ENCODE measurements at regions not wholly inside any gene's neighbourhood (a gene's known extent, or its start where the extent isn't known, plus 50 kb on each side); places are given as distances from the start of the nearest gene placed in this dataset.

DNA sequence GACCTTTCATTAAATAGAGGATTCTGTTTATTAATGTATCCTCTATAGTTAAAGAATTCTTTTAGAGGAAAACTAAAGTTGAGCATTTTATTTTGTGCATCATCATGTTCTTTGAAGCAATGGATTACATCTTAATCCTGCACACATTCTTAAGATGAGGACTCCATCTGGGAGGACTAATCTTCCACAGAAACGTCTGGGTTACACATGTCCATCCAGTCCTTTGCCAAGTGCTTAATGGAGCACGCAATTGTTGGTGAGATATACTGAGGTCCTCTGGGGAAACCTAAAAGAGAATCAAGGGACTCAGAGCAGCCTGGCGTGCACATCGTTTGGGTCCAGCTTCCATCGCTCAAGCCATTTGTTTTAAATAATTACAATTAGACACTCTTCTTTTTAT is 115.1 kb upstream of the SFRP2 start:
- H3K4me1 ChIP-seq (ENCODE audit: control insufficient read depth in 1 of 2, insufficient read depth in 1 of 2, low read depth in 1 of 2, low read length in 1 of 2), result no peaks in the 10 kb centered on the region
- no peaks in the 10 kb centered on the region for H3K36me3 ChIP-seq
- H3K4me3 ChIP-seq (ENCODE audit: low read depth in 1 of 2, low read length in 1 of 2), result no peak overlapping the region
- H3K27me3 ChIP-seq, result peaks cover 24% of the 10 kb centered on the region
- H3K9me3 ChIP-seq, result no peaks in the 10 kb centered on the region
- TF ChIP-seq, protein P1, sequence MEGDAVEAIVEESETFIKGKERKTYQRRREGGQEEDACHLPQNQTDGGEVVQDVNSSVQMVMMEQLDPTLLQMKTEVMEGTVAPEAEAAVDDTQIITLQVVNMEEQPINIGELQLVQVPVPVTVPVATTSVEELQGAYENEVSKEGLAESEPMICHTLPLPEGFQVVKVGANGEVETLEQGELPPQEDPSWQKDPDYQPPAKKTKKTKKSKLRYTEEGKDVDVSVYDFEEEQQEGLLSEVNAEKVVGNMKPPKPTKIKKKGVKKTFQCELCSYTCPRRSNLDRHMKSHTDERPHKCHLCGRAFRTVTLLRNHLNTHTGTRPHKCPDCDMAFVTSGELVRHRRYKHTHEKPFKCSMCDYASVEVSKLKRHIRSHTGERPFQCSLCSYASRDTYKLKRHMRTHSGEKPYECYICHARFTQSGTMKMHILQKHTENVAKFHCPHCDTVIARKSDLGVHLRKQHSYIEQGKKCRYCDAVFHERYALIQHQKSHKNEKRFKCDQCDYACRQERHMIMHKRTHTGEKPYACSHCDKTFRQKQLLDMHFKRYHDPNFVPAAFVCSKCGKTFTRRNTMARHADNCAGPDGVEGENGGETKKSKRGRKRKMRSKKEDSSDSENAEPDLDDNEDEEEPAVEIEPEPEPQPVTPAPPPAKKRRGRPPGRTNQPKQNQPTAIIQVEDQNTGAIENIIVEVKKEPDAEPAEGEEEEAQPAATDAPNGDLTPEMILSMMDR (IDR thresholded peaks at IDR 0.05), result no peak
- no peak overlapping the region for H3K27ac ChIP-seq

DNA sequence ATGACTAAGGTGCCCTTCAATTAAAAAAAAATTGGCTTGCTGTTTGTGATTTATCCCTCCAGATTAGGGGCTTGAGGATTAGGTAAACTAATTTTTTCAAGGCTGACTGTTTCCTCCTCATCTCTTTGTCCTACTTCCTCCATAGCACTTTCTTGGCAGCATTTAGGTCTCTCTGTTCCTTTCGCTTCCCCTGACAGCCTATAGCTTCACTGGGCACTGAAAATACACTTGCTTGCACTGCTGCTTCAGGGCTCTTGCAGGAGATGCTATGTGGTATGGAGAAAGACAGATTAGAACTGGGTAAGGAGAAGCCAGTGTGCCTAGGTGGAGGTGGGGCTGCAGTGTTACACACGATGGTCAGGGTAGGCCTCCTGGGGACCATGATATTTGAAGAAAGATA is 112.3 kb upstream of the SFRP2 start:
- Histone ChIP-seq H3K27me3 (peaks cover 20% of the 10 kb centered on the region), H3K9me3 (no peaks in the 10 kb centered on the region), H3K27ac (no peak overlapping the region), H3K4me1 (ENCODE audit: control insufficient read depth in 1 of 2, insufficient read depth in 1 of 2, low read depth in 1 of 2, low read length in 1 of 2) (no peaks in the 10 kb centered on the region), H3K36me3 (no peaks in the 10 kb centered on the region), H3K4me3 (ENCODE audit: low read depth in 1 of 2, low read length in 1 of 2) (no peak overlapping the region)
- TF ChIP-seq, protein P1 (IDR thresholded peaks at IDR 0.05), result no peak

DNA sequence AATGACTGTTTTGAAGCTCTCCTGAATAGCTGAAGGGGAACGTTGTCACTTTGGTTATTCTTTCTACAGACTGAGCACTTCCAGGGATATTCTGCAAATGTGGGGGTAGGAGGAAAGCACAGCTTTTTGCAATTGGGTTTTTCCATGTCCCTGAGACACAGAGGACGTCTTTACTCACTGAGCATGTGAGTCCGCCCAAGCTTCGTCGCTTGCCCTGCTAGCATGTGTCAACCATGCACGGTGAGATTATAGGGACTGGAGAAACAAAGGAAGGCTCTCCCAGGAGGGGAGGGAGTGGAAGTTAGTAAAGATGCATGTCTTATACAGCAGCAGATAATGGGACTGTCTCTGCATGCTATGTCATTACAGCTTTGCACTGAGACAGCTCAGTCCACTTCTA is 111.5 kb upstream of the SFRP2 start:
- Histone ChIP-seq H3K27me3 (peaks cover 18% of the 10 kb centered on the region), H3K36me3 (no peaks in the 10 kb centered on the region), H3K4me3 (ENCODE audit: low read depth in 1 of 2, low read length in 1 of 2) (no peak overlapping the region), H3K9me3 (no peaks in the 10 kb centered on the region), H3K4me1 (ENCODE audit: control insufficient read depth in 1 of 2, insufficient read depth in 1 of 2, low read depth in 1 of 2, low read length in 1 of 2) (no peaks in the 10 kb centered on the region), H3K27ac (no peak overlapping the region)
- TF ChIP-seq, protein P1 (IDR thresholded peaks at IDR 0.05), result no peak

DNA sequence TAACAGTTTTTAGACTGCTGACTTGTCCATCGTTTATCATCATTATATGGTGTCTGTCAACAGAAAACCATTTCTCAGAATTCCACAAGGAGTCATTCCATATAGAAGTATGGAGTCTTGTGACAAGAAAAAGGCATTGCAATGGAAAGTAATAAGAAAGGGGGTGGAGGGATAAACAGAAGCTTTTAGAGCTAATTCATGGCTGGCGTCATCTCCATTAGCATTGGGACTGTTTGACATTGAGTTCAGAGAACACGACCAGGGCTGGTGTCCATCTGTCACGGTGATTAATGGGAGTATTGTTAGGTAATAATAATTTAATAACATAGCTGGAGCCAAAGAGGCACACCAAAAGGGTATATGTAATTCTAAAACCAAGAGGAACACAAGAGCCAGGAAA is 101.9 kb upstream of the SFRP2 start:
- TF ChIP-seq, protein P1 (IDR thresholded peaks at IDR 0.05), result no peak
- Histone ChIP-seq H3K4me3 (ENCODE audit: low read depth in 1 of 2, low read length in 1 of 2) (no peak overlapping the region), H3K27me3 (peaks cover 5% of the 10 kb centered on the region), H3K36me3 (no peaks in the 10 kb centered on the region), H3K9me3 (no peaks in the 10 kb centered on the region), H3K4me1 (ENCODE audit: control insufficient read depth in 1 of 2, insufficient read depth in 1 of 2, low read depth in 1 of 2, low read length in 1 of 2) (peaks cover 11 to 16% of the 10 kb centered on the region in 2 experiments), H3K27ac (no peak overlapping the region)

DNA sequence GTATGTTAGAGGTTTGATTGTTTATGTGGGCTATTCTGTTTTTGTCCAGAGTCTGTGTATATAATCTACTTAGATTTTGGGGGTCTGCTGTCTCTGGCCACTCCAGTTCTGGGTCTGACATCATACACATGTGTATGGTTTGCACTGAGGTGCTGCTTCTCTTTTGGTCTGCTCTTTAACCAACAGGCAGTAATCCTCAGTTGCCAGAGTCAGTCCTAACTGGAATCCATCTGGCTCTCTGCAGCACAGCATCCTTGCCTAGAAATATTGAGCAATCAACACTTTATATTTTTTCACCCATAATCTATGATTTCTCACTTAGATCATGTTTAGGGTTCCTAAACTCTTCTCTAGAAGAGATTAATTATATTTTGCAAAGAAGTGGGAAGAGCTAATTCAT is 98.3 kb upstream of the SFRP2 start:
- Histone ChIP-seq H3K27me3 (no peaks in the 10 kb centered on the region), H3K4me1 (ENCODE audit: control insufficient read depth in 1 of 2, insufficient read depth in 1 of 2, low read depth in 1 of 2, low read length in 1 of 2) (peaks cover 11 to 16% of the 10 kb centered on the region in 2 experiments), H3K9me3 (no peaks in the 10 kb centered on the region), H3K36me3 (no peaks in the 10 kb centered on the region), H3K4me3 (ENCODE audit: low read depth in 1 of 2, low read length in 1 of 2) (no peak overlapping the region), H3K27ac (no peak overlapping the region)
- TF ChIP-seq, protein P1 (IDR thresholded peaks at IDR 0.05), result no peak

DNA sequence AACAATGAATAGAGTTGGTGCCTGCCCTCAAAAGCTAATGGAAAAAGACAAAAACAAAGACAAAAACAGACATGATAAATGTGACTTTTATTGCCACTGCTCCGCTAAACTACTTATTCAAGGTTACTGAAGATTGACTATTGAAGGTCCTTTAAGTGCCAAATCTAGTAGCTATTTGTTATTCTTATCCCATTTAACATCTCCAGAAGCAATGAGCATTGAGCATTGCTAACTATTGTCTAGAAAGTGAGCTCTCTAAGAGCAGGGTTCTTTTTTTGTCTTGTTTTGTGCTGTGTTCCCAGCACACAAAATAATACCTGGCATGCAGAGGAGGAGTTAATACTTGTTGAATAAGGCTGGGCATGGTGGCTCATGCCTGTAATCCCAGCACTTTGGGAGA is 95.4 kb upstream of the SFRP2 start:
- TF ChIP-seq, protein P1 (IDR thresholded peaks at IDR 0.05), result no peak
- no peak overlapping the region for H3K27ac ChIP-seq
- no peaks in the 10 kb centered on the region for H3K36me3 ChIP-seq
- no peak overlapping the region for H3K4me3 ChIP-seq (ENCODE audit: low read depth in 1 of 2, low read length in 1 of 2)
- peaks cover 11 to 16% of the 10 kb centered on the region in 2 experiments for H3K4me1 ChIP-seq (ENCODE audit: control insufficient read depth in 1 of 2, insufficient read depth in 1 of 2, low read depth in 1 of 2, low read length in 1 of 2)
- H3K27me3 ChIP-seq, result no peaks in the 10 kb centered on the region
- H3K9me3 ChIP-seq, result no peaks in the 10 kb centered on the region

Measured in neutrophil (primary cell).